ENCODE measurements at regions not wholly inside any gene's neighbourhood (a gene's known extent, or its start where the extent isn't known, plus 50 kb on each side); places are given as distances from the start of the nearest gene placed in this dataset.

- peak; percentile 13 for DNase-seq (ENCODE audit: low read depth)
Measured at GRCh38 chr21:36630485-36631206, 68.3 kb upstream of the SIM2 start.

- no peak for DNase-seq (ENCODE audit: low read depth)
Measured at GRCh38 chr21:36636016-36636415, 62.9 kb upstream of the SIM2 start.

- DNase-seq (ENCODE audit: low read depth), result no peak
Measured at GRCh38 chr21:36636439-36636838, 62.5 kb upstream of the SIM2 start.

- DNase-seq (ENCODE audit: low read depth), result no peak
Measured at GRCh38 chr21:36639769-36640168, 59.1 kb upstream of the SIM2 start.

- DNase-seq (ENCODE audit: low read depth), result no peak
Measured at GRCh38 chr21:36640174-36640720, 58.7 kb upstream of the SIM2 start.

- DNase-seq (ENCODE audit: low read depth), result no peak
Measured at GRCh38 chr21:36640721-36641244, 58.1 kb upstream of the SIM2 start.

- no peak for DNase-seq (ENCODE audit: low read depth)
Measured at GRCh38 chr21:36641346-36641745, 57.6 kb upstream of the SIM2 start.

GRCh38 chr21:36641886-36642285 is 57.0 kb upstream of the SIM2 start:
- no peak for DNase-seq (ENCODE audit: low read depth)

- no peak for DNase-seq (ENCODE audit: low read depth)
Measured at GRCh38 chr21:36642777-36643176, 56.1 kb upstream of the SIM2 start.

GRCh38 chr21:36643374-36644250 is 55.3 kb upstream of the SIM2 start:
- no peak for DNase-seq (ENCODE audit: low read depth)

- DNase-seq (ENCODE audit: low read depth), result no peak
Measured at GRCh38 chr21:36646011-36646410, 52.9 kb upstream of the SIM2 start.

GRCh38 chr21:36646645-36647044 is 52.3 kb upstream of the SIM2 start:
- DNase-seq (ENCODE audit: low read depth), result no peak

- DNase-seq (ENCODE audit: low read depth), result no peak
Measured at GRCh38 chr21:36647279-36648093, 51.4 kb upstream of the SIM2 start.
